ENCODE measurements at regions not wholly inside any gene's neighbourhood (a gene's known extent, or its start where the extent isn't known, plus 50 kb on each side); places are given as distances from the start of the nearest gene placed in this dataset.

DNA sequence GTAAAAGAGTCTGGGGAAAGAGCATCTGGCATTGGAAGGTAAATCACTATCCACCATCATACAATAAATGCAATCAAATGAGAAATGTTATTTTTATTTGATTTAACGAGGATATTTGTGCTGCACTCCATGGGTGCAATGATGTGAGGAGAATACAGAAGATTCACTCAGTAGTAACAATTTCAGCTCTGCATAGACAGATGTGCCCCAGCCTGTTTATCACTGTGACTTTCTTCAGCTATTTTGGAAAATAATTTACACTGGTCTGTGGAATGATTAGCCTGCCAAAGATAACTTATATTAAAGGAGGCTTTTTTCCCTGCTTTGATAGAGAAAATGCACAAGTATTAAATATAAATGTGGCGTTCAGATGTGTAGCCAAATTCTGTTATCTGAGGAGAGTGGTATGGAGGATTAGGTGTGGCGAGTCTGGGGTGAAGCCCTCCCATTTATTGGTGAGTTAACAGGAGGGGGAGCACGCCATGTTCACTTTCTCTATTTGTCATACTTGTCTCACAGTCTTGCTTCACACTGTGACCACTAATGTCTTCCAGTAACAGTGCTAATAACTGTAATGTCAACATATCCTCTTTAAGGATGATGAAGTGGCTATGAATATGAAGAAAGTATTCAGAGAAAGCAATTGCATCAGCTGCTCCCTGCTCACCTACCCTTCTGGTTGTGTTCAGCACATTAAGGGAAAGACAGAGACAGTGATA is 645.6 kb downstream of the MMUT start:
- DNase-seq (ENCODE audit: low spot score) = no peak

DNA sequence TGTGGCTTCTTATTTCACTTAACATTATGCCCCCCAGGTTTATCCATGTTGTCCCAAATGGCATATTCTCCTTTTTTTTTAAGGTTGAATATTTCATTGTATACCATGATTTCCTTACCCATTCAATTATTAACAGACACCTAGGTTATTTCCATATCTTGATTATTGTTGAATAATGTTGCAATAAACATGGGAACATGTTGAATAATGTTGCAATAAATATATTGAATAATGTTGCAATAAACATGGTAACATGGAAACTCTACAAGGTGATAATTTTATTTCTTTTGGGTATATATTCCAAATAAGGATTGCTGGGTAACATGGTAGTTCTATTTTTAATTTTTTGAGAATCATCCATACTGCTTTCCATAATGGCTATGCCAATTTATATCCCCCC is 648.1 kb downstream of the MMUT start:
- no peak for DNase-seq (ENCODE audit: low spot score)

DNA sequence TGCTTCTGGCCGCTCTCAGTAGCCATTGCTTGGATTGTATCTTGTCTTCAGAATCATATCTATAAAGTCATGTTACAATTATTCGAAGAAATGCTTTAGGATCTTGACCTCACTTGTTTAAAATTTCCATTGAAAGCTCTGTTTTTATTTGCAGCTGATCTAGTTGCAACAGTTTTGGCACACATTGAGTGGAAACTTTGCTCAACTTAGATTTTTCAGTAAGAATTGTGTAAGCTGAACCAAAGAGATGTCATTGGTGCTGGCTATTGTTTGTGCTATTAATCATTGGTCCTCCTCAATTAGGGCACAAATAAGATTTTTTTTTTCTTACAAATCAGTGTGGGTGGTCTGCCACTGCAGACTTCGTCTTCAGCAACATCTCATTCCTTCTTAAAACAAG is 649.2 kb downstream of the MMUT start:
- no peak for DNase-seq (ENCODE audit: low spot score)

DNA sequence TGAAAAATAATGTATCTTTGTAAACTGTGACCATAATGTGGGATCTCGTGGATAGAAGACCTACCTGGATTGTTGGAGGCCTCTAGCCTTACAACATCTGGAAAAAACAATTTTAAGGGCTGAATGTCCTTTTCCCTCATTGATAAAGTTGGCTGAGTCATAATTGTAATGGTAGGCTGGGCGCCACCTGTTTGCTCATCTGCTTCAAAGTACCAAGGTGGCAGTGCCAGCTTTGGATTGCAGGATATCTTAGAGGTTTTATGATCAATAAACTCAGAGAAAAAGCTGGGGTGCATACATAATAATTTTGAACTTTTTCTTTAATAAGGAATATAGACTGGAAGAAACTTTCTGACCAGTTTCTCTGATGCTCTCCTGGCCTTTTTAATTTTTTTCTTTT is 653.4 kb downstream of the MMUT start:
- DNase-seq (ENCODE audit: low spot score) = no peak

DNA sequence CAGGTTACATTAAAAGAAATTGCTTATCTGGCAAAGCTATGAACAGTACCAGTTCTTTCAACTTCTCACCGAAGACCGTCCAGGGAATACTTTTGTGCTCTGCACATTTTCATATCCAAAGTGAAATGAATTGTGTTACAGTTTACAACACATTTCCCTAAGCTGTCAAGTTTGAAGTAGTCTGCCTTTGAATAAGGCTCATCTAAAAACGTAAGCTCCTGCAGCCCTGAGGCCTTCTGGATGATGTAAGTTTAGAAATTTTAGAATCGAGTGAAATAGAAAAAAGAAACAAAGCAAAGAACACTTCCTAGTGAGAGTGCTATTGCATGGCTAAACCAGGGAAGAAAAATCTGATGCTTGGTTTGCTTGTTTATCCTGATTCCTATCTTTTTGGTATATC is 653.8 kb downstream of the MMUT start:
- DNase-seq (ENCODE audit: low spot score) = no peak

DNA sequence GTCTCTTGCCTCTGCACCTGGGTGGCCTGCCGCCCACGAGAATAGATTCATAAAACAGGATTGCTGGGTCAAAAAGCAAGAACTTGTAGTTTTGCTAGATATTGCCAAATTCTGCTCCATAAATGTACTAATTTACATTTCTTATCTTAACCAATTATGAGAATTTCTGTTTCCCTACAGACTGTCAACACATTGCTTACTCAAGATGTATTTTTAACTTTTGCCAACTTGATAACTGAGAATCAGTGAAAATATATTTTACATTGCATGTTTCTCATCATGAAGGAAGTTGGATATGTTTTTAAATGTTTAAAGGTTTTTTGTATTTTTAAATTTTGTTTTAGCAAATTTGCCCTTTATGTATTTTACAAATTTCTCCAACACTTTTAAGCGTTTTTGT is 664.8 kb downstream of the MMUT start:
- no peak for DNase-seq (ENCODE audit: low spot score)

DNA sequence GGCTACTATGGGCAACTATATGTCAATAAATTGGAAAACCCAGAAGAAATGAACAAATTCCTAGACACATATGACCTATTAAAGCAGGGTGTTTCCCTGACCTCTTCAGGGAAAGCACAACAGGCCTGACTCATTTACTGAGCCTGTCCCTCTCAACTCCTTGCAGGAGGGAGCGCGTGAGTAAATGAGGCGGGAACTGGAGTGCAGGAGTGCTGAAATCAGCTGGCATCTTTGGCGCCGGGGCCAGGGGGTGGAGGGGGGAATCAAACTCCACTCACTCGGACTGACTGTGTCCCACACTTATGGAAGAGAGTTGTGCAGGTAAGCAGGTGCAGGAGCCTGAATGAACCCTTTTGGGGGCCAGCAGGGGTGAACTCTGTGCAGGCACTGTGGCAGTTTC is 671.2 kb upstream of the PTCHD4 start:
- no peak for DNase-seq (ENCODE audit: low spot score)

DNA sequence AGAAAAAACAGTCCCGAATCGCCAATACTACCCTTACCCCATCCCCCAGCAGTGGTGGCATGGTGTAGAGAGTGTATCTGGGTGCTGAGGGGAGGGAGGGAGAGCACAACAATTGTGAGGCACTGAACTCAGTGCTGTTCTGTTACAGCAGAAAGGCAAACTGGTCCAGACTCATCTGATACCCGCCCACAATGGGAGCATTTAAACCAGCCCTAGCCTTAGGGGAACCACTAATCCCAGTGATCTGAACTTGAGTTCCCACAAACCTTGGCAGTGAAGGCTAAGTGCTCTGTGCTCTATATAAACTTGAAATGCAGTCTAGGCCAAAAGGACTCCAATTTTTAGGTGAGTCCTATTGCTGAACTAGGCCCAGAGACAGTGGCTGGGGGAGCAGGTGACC is 666.4 kb upstream of the PTCHD4 start:
- no peak for DNase-seq (ENCODE audit: low spot score)

DNA sequence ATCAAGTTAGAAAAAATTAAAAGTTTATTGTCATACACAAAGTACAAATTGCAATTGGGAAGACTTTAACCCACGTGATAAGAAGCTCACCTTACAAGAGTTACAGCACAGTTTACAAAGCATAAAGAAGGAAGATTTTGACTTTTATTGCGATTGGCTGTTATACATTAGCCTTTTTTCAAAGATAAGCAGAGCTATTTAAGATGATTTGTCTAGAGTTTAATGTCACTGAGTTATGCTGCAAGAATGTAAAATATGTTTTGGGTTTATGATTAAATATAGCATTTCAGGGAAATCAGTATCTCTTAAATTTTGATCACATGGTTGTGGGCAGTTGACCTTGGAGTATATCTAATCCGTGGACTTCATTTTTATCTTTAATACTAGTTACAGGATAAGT is 664.2 kb upstream of the PTCHD4 start:
- peak; percentile 5 for DNase-seq (ENCODE audit: low spot score)

DNA sequence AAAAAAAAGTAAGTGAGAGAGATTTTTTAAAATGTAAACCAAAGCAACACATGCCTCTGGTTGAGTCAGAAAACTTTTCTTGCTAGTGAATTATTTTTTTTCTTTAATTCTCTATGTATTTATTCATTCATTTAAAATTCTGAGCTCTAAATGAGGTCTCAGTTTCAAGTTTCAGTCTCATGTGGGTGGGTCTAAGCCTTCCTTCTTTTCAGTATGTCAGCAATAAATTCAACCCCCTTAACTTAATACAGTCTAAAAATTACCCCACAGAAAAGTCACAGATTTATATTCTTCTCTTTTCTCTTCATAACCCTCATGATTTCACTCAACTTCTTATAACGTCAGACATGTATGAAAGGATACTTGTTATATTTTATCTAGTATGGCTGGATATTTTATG is 663.3 kb upstream of the PTCHD4 start:
- no peak for DNase-seq (ENCODE audit: low spot score)

DNA sequence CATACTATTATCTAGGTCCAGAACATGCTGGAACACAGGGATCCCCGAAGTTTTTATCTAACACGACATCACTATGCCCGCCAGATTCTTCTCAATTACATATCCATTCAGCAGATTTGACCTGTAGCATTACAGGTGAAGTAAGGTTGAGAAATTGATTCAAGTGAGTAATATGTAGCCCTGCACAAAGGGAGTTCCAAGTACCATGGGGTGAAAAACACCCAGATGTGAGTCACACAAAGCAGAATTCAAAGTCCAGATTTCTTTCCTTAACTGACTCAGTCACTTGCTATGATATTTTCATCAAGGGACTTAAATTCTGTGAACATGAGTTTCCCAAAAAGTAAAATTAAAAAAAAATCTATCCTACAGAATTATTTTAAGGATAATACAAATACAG is 655.4 kb upstream of the PTCHD4 start:
- DNase-seq (ENCODE audit: low spot score) = peak; percentile 17

DNA sequence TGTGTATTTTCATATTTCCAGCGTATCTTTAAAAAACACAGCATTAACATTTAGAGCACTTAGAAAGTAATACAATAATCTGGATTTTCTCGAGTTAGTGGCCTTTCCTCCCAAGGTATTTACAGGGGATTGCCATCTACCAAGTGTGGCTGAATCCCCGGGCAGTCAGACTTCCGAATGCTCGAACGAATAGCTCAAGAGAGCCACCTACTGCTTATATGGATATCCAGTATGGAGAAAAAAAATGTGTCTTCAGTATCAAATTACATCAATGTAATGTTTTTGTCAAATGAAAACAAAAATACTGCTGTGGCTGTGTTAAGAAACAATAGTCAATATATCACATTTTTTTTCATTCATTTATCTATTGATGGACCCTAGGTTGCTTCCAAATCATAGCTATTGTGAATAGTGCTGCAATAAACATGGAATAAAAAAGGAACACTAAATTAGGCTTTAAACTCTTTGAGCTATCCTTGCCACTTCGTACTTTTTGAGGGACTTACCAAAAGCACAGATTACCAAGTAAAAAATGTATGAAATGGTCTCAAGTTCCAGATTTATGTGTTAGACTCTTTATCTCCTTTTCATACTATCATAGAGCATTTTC is 654.5 kb upstream of the PTCHD4 start:
- peak; percentile 17 for DNase-seq (ENCODE audit: low spot score)

DNA sequence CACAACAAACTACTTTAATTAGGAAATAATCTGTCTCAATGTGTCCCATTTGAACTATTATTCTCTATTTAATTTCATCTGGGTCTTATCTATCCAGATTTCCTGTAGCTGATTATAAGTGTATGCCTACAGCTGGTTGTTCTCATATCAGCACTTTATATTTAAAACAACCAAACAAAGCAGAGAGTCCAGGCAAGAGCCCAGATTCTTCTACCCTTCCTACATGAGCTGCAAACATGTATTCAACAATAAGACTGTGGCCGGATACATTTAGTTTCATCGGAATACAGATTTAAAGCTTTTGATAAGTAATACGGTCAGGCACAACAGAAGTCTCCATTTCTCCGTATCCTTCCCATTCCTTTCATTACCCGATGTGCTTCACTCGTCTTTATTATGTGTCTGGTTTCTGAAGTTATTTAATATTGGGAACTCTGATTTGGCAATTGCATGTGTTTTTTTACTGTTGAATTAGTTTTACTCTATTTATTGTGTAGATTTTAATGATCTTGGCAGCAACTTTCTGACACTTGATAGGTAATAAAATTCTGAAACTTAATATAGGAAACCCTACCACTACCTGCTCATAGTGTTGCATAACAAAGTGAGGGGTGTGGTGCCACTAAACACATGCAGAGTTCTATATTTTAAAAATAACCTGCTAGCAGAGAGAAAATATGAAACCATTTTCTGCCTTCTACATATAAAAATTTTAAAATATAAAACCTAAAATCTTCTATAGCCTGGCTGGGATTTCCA is 653.5 kb upstream of the PTCHD4 start:
- no peak for DNase-seq (ENCODE audit: low spot score)

DNA sequence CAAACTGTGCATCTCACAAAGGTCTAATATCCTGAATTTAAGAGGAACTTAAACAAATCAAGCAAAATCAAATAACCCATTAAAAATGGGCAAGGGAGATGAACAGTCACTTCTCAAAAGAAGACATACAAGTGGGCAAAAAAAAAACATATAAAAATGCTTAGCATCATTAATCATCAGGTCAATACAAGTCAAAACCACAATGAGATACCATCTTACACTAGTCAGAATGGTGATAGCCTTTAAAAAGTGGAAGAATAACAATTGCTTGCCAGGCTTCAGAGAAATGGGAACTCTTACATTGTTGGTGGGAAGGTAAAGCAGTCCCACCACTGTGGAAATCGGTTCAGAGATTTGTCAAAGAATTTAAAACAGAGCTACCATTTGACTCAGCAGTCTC is 646.7 kb upstream of the PTCHD4 start:
- DNase-seq (ENCODE audit: low spot score) = no peak

DNA sequence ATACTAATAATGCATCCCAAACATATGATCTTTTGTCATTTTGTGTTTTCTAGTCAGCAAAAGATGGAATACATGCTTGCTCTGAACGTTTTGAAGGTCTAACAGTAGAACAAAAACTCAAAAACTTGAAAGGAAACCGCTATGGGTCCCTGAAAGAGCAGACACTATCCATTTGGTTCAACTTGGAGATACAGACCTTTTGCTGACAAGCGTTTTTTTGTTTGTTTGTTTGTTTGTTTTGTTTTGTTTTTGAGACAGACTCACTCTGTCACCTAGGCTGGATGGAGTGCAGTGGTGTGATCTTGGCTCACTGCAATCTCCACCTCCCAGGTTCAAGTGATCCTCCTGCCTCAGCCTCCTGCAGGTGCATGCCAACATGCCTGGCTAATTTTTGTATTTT is 644.3 kb upstream of the PTCHD4 start:
- DNase-seq (ENCODE audit: low spot score) = no peak

DNA sequence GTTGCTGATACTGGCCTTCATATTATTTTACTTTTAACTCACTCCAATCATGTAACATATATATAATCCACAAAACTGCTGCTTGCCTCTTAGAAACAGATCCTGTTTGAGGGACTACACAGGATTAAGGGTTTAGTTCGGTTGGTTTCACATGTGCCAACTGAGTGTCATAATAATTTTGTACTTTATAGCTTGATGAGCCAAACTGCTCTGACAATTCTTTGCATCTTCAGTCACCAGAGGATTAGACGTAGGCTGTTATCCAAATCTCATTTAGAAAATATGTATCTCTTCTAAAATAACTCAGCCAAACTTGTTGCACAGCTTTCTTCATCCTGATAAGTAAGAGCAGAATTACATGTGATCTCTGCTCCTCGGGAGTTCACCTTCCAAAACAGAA is 643.6 kb upstream of the PTCHD4 start:
- DNase-seq (ENCODE audit: low spot score) = no peak

DNA sequence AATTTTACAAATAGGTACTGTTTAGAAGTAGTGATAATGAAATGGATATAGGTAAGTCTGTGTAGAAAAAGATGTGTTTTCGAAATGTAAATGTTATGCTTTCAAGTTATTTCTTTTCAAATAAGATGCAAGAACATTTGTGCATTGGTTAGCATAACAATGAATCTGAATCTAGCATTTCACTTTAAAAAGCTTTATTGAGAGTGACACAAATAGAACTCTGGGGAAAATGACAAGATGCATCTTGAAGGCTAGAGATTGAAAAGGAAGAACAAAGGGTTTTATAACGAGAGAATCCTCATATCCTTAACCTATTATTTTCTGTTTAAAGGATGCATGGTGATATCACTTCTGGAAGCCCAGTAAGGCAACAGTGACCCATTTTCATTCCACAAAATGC is 639.9 kb upstream of the PTCHD4 start:
- DNase-seq (ENCODE audit: low spot score) = no peak

DNA sequence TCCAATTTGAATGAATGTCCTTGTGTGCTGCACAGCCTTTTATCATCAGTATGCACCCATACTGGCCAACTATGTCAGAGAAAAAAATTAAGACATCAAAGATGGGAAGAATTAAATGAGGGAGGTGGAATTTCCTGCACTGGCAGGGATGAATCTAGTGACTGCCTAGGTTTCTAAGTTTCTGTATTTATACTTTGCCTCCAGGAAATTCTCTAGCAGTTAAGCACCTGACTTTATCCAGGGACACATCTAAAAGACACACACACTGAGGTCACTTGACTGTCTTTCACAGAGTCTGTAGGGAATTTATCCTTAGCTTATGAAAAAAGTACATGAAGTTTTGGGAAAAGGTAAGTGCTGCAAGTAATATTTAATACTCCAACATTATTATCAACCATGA is 636.5 kb upstream of the PTCHD4 start:
- DNase-seq (ENCODE audit: low spot score) = no peak

DNA sequence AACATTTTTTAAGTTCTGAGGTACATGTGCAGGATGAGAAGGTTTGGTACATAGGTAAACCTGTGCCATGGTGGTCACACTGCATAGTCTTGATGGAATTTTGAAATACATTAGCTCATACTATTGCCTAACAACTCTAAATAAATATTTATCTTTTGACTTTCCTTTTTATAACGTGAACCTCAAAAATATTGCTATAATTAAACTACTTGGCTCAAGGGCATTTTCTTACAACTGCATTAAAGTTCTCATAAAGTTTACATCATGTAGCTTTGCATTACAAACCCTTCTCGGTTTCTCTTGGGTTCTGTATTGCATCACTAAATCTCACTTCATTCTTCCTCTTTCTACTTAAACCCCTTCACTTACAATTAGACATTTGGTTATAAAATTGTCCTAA is 636.0 kb upstream of the PTCHD4 start:
- DNase-seq (ENCODE audit: low spot score) = no peak

DNA sequence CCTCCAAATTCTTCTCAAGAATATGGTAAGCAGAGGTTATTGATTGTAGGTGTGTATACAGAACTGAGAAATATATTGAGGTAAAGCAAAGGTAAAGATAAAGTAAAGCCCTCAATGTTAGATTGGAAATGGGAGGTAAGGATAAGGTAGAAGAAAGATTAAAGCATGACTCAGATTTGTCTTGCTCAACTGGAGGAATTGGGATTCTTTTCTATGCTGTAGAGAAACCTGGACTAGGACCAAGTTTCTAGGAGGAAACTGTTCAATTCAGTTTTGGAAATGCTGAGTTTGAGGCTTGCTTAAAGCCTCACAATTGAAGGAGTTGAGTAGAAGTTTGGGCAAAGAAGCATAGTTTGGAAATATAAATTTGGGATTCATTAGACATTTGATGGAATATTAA is 634.0 kb upstream of the PTCHD4 start:
- peak; percentile 14 for DNase-seq (ENCODE audit: low spot score)

DNA sequence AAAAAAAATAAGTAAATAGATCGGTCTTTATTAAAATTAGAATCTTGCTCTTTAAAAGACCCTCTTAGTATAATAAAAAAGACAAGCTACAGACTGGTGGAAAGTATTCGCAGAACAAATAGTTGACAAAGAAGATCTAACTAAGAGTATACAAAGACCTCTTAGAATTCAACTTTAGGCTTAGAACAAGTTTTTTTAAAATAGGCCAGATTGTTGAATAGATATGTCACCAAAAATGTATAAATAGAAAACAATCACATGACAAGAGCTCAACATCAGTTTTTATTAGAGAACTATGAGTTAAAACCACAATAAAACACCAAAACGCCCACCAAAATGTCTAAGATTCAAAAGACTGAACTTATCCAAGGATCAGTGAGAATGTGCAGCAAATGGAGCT is 632.7 kb upstream of the PTCHD4 start:
- no peak for DNase-seq (ENCODE audit: low spot score)

DNA sequence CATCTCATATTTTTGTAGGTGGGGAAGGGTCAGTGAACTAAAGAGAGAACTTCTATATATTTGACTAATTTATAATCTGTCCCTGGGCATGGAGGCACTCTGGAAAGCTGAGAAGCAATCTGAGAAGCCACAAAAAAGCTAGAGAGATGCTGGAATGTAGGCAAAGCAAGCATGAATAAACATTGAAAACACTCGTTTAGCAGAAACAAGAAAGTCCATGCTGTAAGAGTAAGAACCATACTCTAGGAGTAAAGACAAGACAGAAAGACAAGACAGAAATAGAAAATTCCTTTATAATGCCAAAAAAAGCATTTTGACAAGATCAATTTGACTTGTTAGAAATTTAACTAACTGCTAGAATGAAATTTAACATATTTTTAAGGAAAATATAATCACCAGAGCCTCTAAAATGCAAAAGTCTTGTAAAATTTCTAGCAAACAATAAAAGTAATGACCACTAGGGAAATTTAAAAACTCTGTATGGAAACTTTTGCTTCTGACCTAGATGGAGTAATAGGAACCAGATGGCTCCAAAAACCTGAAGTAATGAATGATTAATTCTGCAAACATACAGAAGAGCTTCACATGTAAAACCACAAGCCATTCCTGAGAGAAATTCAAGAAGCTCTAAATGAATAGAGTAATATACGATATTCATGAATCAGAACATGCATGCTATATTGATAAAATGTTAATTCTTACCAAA is 625.7 kb upstream of the PTCHD4 start:
- DNase-seq (ENCODE audit: low spot score) = peak; percentile 49

DNA sequence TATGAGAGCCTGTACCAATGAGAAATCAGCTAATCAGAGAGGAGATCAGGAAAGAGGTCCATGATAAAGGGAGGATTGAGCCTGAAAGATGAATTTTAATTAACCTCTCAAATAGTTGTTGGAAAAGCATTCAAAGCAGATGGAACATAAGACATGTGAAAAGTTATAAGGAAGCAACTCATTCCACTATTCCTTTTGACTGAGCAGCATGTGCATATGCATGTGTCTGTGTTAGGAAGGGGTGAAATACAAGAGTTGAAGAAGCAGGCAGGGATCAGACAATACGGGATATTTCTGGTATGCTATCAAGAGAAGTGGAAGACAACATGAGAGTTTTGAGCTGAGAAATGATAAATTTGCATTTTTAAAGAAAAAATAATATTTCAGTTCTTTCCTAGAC is 624.8 kb upstream of the PTCHD4 start:
- DNase-seq (ENCODE audit: low spot score) = no peak

All from hepatic stellate cell (primary cell).